Activated naive CD4-positive, alpha-beta T cell treated with anti-CD3 and anti-CD28 coated beads, Interleukin-2, amount 10 ng/mL, durations not matched to agents 7 days and 5 days (primary cell): ENCODE measurements at regions not wholly inside any gene's neighbourhood (a gene's known extent, or its start where the extent isn't known, plus 50 kb on each side); places are given as distances from the start of the nearest gene placed in this dataset.
A peak's percentile ranks its signal among the peaks of the same experiment; 100 is the strongest.

Experiments used
- CTCF ChIA-PET: fragments of 350-600 bp; sonication (Branson Sonifier 250); formaldehyde crosslinking; loops from one replicate; lab custom pipeline; 2021; ENCODE audit warnings: antibody characterized with exemption; lab: Charles Lee
- DNase-seq: peaks from one replicate; pipeline ENCODE4 v3.0.0-alpha.2; 2020
- H3K27ac Mint-ChIP-seq: one replicate; pipeline ENCODE4 v1.8.0; 2021; ENCODE audit warnings: mild to moderate bottlenecking, moderate library complexity, mixed read lengths
- H3K27me3 Mint-ChIP-seq: one replicate; pipeline ENCODE4 v1.8.0; 2021; ENCODE audit warnings: mild to moderate bottlenecking, mixed read lengths
- H3K36me3 Mint-ChIP-seq: one replicate; pipeline ENCODE4 v1.8.0; 2021; ENCODE audit warnings: mixed read lengths
- H3K4me1 Mint-ChIP-seq: one replicate; pipeline ENCODE4 v1.8.0; 2021; ENCODE audit warnings: mixed read lengths
- H3K4me3 Mint-ChIP-seq: one replicate; pipeline ENCODE4 v1.8.0; 2021; ENCODE audit warnings: mild to moderate bottlenecking, moderate library complexity, mixed read lengths
- H3K9me3 Mint-ChIP-seq: one replicate; pipeline ENCODE4 v1.8.0; 2021; ENCODE audit warnings: mixed read lengths

- Mint-ChIP-seq H3K9me3 (no peaks in the 10 kb centered on the region), H3K27ac (no peak overlapping the region), H3K4me3 (no peak overlapping the region), H3K4me1 (no peaks in the 10 kb centered on the region), H3K36me3 (no peaks in the 10 kb centered on the region), H3K27me3 (no peaks in the 10 kb centered on the region)
- DNase-seq = no peak
- CTCF ChIA-PET = no interaction called here
Observed at GRCh38 chr17:55883149-55883548, 132.3 kb downstream of the PCTP start.

- Mint-ChIP-seq H3K9me3 (no peaks in the 10 kb centered on the region), H3K27me3 (no peaks in the 10 kb centered on the region), H3K36me3 (no peaks in the 10 kb centered on the region), H3K27ac (no peak overlapping the region), H3K4me1 (no peaks in the 10 kb centered on the region), H3K4me3 (no peak overlapping the region)
- CTCF ChIA-PET = no interaction called here
- DNase-seq = no peak
Observed at GRCh38 chr17:55887531-55887930, 136.7 kb downstream of the PCTP start.

GRCh38 chr17:55889271-55889670, 138.4 kb downstream of the PCTP start:
- H3K9me3 Mint-ChIP-seq = no peaks in the 10 kb centered on the region
- DNase-seq = no peak
- no peaks in the 10 kb centered on the region for H3K27me3 Mint-ChIP-seq
- no peak overlapping the region for H3K27ac Mint-ChIP-seq
- no peaks in the 10 kb centered on the region for H3K4me1 Mint-ChIP-seq
- no peaks in the 10 kb centered on the region for H3K36me3 Mint-ChIP-seq
- CTCF ChIA-PET = no interaction called here
- no peak overlapping the region for H3K4me3 Mint-ChIP-seq

- no peak overlapping the region for H3K27ac Mint-ChIP-seq
Observed at GRCh38 chr17:55895112-55895759, 144.4 kb downstream of the PCTP start.

GRCh38 chr17:55897301-55897700, 146.4 kb downstream of the PCTP start:
- no peak for DNase-seq
- Mint-ChIP-seq H3K4me1 (peaks cover 6% of the 10 kb centered on the region), H3K9me3 (no peaks in the 10 kb centered on the region), H3K27me3 (peaks cover 3% of the 10 kb centered on the region), H3K27ac (no peak overlapping the region), H3K36me3 (no peaks in the 10 kb centered on the region), H3K4me3 (no peak overlapping the region)
- CTCF ChIA-PET = no interaction called here

More at GRCh38 chr17:55895112-55895759, 144.4 kb downstream of the PCTP start:
- CTCF ChIA-PET = no interaction called here
- no peak for DNase-seq
- Mint-ChIP-seq H3K9me3 (no peaks in the 10 kb centered on the region), H3K36me3 (no peaks in the 10 kb centered on the region), H3K27me3 (no peaks in the 10 kb centered on the region), H3K4me1 (peaks cover 6% of the 10 kb centered on the region), H3K4me3 (no peak overlapping the region)

GRCh38 chr17:55898195-55898594, 147.3 kb downstream of the PCTP start:
- Mint-ChIP-seq H3K27me3 (peaks cover 3% of the 10 kb centered on the region), H3K4me3 (no peak overlapping the region), H3K9me3 (no peaks in the 10 kb centered on the region), H3K27ac (no peak overlapping the region), H3K36me3 (no peaks in the 10 kb centered on the region), H3K4me1 (peaks cover 6% of the 10 kb centered on the region)
- CTCF ChIA-PET = no interaction called here
- no peak for DNase-seq

- Mint-ChIP-seq H3K27ac (no peak overlapping the region), H3K36me3 (no peaks in the 10 kb centered on the region), H3K27me3 (peaks cover 3% of the 10 kb centered on the region), H3K4me3 (no peak overlapping the region), H3K4me1 (peaks cover 4% of the 10 kb centered on the region), H3K9me3 (no peaks in the 10 kb centered on the region)
- CTCF ChIA-PET = no interaction called here
- no peak for DNase-seq
Observed at GRCh38 chr17:55900188-55900587, 149.3 kb downstream of the PCTP start.

- DNase-seq = no peak
- H3K36me3 Mint-ChIP-seq = no peaks in the 10 kb centered on the region
- CTCF ChIA-PET = no interaction called here
- H3K27ac Mint-ChIP-seq = no peak overlapping the region
- no peaks in the 10 kb centered on the region for H3K9me3 Mint-ChIP-seq
- H3K27me3 Mint-ChIP-seq = peaks cover 3% of the 10 kb centered on the region
- no peak overlapping the region for H3K4me3 Mint-ChIP-seq
- no peaks in the 10 kb centered on the region for H3K4me1 Mint-ChIP-seq
Observed at GRCh38 chr17:55903028-55903690, 152.3 kb downstream of the PCTP start.

- DNase-seq = no peak
- Mint-ChIP-seq H3K4me3 (no peak overlapping the region), H3K36me3 (no peaks in the 10 kb centered on the region), H3K9me3 (no peaks in the 10 kb centered on the region), H3K27me3 (peaks cover 8% of the 10 kb centered on the region), H3K27ac (no peak overlapping the region), H3K4me1 (no peaks in the 10 kb centered on the region)
- CTCF ChIA-PET = no interaction called here
Observed at GRCh38 chr17:55909776-55910175, 158.9 kb downstream of the PCTP start.

- H3K4me3 Mint-ChIP-seq = no peak overlapping the region
- peaks cover 8% of the 10 kb centered on the region for H3K27me3 Mint-ChIP-seq
- DNase-seq = no peak
- H3K36me3 Mint-ChIP-seq = no peaks in the 10 kb centered on the region
- CTCF ChIA-PET = no interaction called here
- H3K9me3 Mint-ChIP-seq = no peaks in the 10 kb centered on the region
- H3K4me1 Mint-ChIP-seq = no peaks in the 10 kb centered on the region
- H3K27ac Mint-ChIP-seq = no peak overlapping the region
Observed at GRCh38 chr17:55911186-55911585, 160.3 kb downstream of the PCTP start.

- no peak for DNase-seq
- no peak overlapping the region for H3K27ac Mint-ChIP-seq
- H3K9me3 Mint-ChIP-seq = peaks cover 4% of the 10 kb centered on the region
- peaks cover 9% of the 10 kb centered on the region for H3K4me1 Mint-ChIP-seq
- H3K36me3 Mint-ChIP-seq = no peaks in the 10 kb centered on the region
- CTCF ChIA-PET = no interaction called here
- no peaks in the 10 kb centered on the region for H3K27me3 Mint-ChIP-seq
- no peak overlapping the region for H3K4me3 Mint-ChIP-seq
Observed at GRCh38 chr17:55925440-55925839, 174.6 kb downstream of the PCTP start.

GRCh38 chr17:55926276-55926990, 175.6 kb downstream of the PCTP start:
- CTCF ChIA-PET = interaction anchor here (1.2 kb wide), 1 partner anchor 10 kb away, joined by 4 read pairs; no protein-coding TSS in a partner anchor
- Mint-ChIP-seq H3K4me1 (peaks cover 9% of the 10 kb centered on the region), H3K27ac (peak overlapping the region; percentile 39), H3K36me3 (no peaks in the 10 kb centered on the region), H3K4me3 (no peak overlapping the region), H3K27me3 (no peaks in the 10 kb centered on the region), H3K9me3 (peaks cover 4% of the 10 kb centered on the region)
- DNase-seq = no peak

- CTCF ChIA-PET = no interaction called here
- Mint-ChIP-seq H3K4me3 (no peak overlapping the region), H3K27ac (no peak overlapping the region), H3K4me1 (peaks cover 9% of the 10 kb centered on the region), H3K36me3 (no peaks in the 10 kb centered on the region), H3K27me3 (no peaks in the 10 kb centered on the region), H3K9me3 (peaks cover 2% of the 10 kb centered on the region)
- no peak for DNase-seq
Observed at GRCh38 chr17:55930291-55930809, 179.5 kb downstream of the PCTP start.

GRCh38 chr17:55931446-55931845, 180.6 kb downstream of the PCTP start:
- CTCF ChIA-PET = no interaction called here

More at GRCh38 chr17:55931446-55931845, 180.6 kb downstream of the PCTP start:
- Mint-ChIP-seq H3K27ac (no peak overlapping the region), H3K36me3 (no peaks in the 10 kb centered on the region), H3K9me3 (no peaks in the 10 kb centered on the region), H3K27me3 (no peaks in the 10 kb centered on the region), H3K4me3 (no peak overlapping the region), H3K4me1 (peaks cover 3% of the 10 kb centered on the region)
- no peak for DNase-seq
